GM03348 (cell line): ENCODE measurements at regions not wholly inside any gene's neighbourhood (a gene's known extent, or its start where the extent isn't known, plus 50 kb on each side); places are given as distances from the start of the nearest gene placed in this dataset.

Experiments used
- DNase-seq: peaks from one replicate; pipeline ENCODE4 v3.0.0; 2012; ENCODE audit warnings: low spot score

DNA sequence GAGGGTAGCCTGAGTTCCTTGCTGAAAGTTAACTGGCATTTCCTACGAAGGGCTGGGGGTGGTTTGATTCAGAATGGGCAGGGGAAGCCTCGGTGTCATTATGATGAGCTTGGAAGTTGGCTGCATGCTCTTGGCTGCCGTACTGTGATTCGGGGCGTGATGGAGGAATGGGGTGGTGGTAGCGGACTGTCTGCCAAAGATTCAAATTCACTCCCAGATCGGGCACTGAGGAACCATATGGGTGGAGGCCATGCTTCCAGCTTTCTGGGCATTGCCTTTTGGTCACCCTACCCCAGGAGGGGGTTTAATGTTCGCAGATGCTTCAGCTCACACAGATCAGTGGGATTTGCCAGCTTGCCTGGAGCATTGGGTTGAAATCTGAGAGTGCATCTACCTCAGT is 492.8 kb upstream of the EEF2KMT start:
- DNase-seq = no peak

DNA sequence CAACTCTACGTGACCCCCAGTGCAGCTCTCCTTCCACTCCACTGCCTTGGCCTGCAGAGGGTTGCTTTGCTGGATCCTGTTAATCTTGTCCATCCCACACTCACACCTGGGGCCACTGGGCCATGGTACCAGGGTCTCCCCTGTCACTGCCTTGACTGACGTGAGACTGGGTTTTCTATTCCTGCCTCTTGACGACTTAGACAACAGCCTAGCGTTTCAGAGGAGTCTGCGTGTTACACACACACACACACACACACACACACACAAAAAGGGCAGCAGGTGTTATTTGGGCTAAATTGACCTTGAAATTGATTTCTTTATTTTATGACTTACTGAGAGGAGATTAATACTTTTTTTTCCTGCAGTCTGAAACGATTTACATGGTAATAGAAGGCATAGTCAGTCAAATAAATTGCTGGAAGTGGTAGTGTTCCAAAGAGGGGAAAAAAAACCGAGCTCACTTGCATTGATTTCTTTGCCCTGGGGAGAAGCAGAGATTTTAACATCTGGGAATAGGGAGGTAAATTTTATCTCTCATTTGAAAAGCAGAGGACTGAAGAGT is 492.3 kb upstream of the EEF2KMT start:
- no peak for DNase-seq

DNA sequence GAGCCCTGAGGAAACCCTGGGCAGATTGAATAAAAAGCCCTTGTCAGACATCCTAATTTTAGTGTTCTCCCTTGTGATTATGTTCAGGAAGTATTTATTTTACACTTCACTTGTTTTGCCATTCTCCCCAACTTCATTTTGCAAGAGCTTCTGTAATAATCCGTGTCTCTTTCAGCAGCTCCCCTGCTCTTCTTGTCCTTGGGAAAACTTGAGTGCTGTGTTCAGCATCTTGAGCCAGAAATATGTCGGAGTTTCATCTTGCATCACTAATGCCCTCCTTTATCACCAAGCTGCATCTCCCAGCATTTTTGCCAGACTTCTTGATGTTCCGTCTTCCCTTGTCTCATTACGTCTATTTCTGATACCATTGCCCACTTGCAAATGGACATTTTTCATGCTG is 486.5 kb upstream of the EEF2KMT start:
- DNase-seq = no peak

DNA sequence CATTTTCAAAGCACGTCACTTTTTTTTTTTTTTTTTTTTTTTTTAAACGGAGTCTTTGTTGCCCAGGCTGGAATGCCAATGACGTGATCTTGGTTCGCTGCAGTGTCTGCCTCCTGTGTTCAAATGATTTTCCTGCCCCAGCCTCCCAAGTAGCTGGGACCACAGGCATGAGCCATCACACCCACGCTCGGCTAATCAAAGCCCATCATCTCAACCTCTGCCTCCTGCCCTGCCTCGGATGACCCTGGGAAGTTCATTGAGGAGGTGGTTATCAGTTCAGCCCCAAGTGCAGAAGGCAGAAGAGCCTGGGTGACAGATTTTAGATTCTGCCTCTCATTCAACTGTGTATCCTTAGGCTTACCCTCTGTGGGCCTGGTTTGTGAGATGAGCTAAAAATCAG is 484.9 kb upstream of the EEF2KMT start:
- DNase-seq = no peak

DNA sequence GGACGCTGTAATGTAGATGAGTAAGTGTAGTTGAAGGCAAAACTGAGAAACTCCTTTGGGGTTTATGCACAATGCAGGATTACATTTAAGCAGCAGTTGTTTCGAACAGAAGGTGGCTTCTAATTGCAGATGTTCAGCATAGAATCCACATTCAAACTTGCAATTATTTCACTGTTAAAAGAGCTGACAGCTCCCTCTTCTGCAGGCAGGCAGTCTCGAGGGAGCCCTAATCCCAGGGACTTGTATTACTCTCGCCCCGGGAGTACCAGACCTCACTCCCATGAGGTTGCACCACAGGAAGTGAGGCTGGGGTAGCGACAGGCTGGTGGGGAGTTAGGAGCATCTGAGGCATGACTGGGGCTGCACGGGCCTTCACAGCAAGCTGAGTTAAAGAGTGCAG is 484.3 kb upstream of the EEF2KMT start:
- no peak for DNase-seq

DNA sequence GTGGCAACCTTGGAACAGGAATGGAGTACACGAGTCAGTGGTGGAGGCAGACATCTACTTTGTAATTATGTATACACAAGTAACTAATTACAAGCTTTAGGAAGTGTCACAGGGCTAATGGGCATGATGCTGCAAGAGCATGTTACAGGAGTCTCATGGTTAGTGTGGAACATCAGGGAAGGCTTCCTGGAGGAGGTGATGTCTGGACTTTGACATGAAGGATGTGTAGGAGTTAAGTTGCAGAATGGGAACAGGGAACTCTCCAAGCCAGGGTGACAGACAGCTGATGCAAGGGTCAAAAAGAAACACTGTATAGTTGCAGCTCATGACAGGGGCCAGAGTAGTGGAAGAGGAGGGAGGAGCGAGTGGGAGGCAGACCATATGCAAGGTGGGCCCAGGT is 483.8 kb upstream of the EEF2KMT start:
- no peak for DNase-seq

DNA sequence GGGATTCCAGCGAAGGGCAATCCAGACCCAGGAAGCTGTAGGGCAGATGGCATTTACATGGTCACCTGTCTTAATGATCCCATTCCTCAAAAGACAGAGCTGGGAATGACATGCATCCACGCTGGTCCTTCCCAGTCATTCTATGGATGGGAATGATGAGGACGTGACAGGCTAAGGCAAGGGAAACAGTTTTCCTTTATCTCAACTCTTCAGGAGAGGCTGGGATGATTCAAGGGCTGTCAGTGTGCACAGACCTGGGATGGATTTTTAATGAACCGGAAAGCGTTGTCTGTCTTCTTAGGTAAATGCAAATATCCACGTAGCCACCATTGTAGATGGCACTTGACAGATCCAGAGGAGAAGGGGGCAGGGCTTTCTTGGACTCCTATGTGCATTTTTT is 483.2 kb upstream of the EEF2KMT start:
- DNase-seq = no peak

DNA sequence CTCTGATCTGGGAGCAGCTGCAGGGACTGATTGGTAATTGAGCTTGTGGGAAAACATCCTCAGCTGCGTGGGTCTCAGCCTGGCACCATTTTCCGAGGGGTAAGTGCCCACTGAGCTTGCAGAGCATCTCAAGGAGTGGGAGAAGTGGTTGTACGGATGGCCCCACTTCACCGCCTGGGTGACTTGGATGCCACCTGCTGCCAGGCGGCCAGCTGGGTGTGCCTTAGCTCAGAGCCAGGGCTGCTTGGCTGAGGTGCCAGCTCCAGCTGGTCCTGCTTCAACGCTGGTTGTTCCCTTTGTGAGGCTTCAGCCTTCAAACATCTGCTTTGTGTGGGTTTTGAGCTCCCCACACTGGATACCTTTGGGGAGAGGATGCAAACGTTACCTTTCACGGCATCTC is 482.7 kb upstream of the EEF2KMT start:
- DNase-seq = no peak

DNA sequence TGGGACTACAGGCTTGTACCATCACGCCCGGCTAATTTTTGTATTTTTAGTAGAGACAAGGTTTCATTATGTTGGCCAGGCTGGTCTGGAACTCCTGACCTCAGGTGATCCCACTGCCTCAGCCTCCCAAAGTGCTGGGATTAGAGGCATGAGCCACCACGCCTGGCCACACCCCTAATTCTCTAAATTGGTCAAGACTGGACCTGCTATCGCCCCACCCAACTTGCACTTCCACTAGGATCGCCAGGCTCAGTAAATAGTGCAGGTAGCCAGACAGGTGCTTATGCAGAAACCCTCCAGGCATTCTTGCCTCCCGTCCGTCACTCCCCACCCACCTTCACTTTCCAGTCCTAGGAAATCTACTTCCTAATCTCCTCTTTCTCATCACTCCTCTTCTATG is 481.4 kb upstream of the EEF2KMT start:
- no peak for DNase-seq

DNA sequence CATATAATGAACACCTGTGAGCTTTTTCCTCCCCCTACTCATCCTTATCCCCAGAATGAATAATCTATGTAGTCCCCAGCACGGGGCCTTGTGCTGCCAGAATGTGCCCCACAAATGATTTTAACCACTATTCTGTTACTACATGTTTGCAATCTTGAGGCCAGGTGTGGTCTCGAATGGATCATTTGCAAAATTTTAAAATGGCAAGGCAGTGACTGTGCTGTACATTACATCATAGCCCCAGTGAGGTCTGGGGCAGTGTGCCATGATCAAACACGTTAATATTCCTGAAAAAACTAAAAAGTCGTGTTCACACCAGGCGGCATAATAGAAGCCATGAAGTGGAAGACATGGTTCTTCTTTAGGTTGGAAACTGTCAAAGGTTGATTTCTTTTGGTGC is 479.9 kb upstream of the EEF2KMT start:
- no peak for DNase-seq

DNA sequence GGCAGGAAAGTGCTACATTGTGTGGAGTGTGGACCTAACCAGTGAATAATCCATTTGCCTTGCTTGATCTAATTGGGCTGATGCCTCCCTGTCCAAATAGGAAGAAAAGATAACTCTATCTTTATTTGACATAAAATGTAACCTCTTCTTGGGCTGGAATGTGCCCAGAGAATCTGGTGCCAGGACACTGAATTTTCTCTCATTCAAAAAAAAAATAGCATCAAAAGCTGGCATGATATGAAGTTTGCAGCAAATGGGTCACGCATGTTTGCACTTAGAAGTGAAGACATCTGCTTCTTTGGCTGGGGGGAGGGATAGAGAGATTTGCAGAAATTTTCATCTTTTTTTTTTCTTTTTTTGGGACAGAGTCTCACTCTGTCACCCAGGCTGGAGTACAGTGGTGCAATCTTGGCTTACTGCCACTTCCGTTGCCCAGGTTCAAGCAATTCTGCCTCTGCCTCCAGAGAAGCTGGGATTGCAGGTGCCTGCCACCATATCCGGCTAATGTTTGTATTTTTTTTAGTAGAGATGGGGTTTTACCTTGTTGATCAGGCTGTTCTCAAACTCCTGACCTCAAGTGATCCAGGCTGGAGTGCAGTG is 478.2 kb upstream of the EEF2KMT start:
- no peak for DNase-seq

DNA sequence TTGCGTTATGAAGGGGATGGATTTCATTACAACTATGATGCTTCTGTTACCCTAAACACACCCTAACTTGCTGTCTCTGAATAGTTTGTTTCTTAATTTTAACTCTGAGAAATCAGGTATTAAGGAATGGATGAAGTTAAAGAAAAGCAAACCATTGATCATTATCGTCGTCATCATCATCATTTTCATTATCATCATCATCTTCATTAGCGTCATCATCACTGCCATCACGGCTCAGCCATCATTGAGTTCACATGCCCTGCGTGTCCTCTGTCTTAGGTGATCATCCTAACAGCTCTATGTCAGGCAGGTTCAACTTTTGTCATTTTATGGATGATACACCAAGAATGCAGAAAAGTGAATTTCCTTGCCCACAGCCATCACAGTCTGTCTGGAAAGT is 477.5 kb upstream of the EEF2KMT start:
- DNase-seq = no peak

DNA sequence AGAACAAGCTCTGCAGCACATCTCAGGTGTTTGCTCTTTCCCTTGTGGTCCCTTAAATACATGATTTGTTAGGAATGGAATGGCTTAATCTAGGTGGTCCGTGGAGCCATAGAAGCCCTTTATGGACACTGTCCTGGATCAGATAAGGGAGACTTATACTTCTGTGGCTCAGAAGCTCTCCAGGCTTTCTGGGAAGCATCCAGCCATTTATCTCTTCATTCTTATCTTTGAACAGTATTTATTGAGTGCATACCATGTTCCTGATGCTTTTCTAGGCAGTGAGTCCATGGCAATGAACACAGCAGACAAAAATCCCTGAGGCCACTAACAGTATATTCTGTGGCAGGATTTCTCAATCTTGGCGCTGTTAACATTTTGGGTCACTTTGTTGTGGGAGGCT is 474.5 kb upstream of the EEF2KMT start:
- no peak for DNase-seq

DNA sequence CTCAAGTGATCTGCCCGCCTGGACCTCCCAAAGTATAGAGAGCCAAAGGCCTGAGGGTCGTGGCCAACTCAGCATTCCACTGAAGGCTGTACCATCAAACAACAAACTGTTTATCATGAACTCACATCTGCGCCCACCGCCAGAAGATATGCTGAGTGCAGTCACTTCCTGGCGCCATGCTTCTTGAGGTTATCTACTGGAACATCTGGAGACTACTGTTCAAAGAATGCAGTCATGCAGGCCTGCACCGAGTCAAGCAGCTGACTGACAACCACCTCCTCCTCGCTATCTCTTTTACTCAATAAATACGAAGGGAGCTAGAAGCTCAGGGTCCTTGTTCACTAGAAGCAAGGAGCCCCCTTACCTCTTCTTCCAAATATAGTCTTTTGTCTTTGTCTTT is 473.9 kb upstream of the EEF2KMT start:
- no peak for DNase-seq

DNA sequence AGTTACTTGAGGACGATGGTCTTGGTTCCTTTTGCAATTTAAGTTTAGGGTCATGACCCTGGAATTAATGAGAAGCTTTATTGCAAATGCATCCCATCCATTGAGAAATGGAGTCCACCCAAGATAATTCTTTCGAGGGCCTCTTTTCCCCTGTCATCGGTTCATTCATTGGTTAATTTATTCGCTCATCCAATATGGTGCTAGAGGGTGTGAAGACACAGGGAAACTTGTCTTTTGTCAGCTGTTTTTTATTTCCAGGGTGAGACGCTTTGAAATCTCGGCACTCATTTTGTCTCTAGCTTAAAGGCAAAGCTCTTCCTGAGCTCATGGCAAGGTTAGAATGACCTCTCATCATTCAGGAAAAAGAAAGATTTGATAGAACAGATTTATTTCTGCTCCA is 464.2 kb upstream of the EEF2KMT start:
- DNase-seq = no peak

DNA sequence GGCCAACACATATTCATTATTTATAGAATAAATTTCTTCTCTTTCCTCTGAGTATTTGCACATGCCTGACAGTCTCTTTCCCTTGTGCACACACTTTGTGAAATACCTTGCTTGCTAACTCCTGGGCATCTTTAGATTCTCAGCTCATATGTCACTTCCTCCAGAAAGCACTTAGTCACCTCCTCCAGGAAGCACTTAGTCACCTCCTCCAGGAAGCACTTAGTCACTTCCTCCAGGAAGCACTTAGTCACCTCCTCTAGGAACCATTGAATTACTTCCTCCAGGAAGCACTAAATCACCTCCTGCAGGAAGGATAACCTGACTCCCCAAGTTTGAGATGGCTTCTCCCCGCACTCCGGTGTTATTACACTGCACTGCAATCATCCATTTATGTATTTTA is 462.5 kb upstream of the EEF2KMT start:
- no peak for DNase-seq

DNA sequence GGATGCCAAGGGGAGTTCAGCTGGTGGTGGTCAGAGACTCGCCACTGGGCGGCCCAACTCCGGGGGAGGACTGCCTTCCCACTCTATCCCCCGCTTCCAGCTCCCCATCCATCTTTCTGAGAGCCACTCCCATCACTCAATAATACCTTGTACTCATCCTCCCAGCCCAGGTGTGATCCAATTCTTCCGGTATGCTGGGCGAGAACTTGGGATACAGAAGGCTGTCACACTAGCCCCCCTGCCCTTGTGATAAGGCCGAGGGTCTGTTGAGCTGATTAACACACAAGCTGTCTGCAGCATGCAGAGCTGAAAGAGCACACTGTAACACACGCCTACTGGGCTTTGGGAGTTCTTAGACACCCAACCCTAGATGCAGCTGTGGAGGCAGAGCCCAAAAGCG is 460.4 kb upstream of the EEF2KMT start:
- DNase-seq = no peak

DNA sequence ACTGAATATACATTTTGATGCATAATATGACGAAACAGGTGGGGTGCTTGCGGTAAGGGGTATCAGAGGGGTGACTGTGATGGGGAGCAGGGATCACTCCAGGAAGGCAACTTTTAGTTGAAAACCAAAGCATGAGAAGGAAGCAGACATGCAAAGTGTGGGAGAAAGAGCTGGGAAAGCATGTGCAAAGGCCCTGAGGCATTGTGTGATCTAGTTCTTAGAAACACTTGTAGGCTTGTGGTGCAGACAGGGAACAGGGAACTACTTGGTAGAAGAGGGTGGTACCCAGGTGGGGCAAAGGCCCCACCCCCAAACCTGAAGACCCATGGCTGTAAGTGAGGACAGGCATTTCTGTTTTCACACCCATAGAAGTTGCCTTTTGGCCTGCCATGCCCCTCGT is 459.9 kb upstream of the EEF2KMT start:
- no peak for DNase-seq

DNA sequence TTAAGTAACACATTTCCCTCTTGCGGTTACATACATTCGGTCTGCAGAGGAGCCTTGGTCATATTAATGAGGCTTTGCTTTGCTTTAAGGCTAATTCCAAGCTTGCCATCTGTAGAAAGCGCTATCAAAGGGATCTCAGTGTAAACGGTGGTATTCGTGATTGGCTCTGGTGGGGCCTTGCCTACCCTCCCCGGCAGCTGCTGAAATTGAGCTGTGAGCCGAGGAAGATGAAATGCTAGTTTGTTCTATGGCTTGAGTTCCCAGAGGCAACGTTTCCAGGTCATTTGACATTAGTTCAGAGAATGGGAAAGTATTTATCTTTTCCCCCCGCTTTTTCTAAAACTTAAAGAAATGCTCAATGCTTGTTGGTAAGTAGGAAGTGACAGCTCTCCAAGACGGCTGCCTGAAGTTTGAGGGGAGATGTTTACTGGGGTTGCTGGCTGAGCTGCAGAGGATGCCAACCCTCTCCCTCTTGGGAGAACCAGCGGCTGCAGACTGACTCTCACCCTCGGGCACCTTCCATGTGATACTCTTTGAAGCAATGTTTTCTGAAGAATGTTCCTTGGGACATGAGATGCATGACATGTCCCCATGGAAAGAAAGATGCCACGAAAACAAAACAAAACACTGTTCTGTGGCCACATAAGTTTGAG is 458.7 kb upstream of the EEF2KMT start:
- no peak for DNase-seq

DNA sequence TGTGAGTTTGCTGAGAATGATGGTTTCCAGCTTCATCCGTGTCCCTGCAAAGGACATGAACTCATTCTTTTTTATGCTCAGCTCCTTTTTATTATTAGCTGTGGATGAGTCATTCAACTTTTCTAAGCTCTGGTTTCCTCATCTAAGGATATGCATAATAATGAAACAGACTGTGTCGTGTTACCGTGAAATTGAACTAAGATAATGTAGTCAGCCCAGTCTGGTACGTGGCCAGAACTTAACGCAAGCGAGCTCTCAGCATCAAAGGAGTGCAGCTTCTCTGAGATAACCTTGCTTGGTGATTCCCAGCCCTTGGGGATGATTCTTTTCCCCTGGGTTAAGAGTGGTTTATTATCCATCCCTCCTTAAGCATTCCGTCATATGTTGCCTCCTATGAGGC is 454.3 kb upstream of the EEF2KMT start:
- DNase-seq = no peak

DNA sequence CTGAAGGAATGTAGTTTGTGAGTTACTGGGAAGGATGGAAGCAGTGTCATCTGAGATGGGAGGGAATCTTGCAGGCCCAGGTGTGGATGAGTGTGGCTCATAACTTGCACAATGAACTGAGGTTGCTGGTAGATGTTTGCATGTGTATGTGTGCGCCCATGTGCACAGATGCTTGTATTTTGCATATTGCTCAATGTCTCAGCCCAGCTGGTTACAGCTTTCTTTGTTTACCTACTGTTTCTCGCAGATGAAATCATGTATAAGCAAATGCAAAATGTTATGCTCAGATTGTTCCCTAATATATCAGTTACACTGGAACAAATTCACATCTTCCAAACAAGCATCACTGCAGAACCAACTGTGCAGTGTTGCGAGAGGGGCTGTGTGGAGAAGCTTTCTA is 452.2 kb upstream of the EEF2KMT start:
- DNase-seq = no peak

DNA sequence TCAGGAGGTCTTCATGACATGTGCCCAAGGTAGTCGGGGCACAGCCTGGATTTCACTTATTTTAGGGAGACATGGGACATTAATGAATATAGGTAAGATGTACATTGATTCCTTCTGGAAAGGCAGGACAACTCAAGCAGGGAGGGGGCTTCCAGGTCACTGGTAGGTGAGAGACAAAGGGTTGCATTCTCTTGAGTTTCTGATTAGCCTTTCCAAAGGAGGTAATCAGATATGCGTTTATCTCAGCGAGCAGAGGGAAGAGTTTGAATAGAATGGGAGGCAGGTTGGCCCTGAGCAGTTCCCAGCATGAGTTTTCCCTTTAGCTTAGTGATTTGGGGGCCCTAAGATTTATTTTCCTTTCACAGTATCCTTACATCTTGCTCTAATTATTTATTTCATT is 443.8 kb upstream of the EEF2KMT start:
- DNase-seq = no peak

DNA sequence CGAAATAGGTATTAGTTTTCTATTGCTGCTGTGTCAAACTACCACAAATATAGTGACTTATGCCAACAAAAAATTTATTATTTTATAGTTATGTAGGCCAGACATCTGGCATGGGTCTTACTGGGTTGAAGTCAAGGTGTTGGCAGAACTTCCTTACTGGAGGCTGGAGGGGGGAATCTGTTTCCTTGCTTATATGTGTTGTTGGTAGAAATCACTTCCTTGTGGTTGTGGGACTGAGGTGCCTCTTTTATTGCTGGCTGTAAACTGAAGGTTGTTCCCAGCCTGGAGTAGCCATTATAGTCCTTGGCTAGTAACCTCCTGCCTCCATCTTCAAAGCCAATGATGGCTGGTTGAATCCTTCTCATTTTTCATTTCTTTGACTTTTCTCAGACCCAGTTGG is 439.8 kb upstream of the EEF2KMT start:
- no peak for DNase-seq

DNA sequence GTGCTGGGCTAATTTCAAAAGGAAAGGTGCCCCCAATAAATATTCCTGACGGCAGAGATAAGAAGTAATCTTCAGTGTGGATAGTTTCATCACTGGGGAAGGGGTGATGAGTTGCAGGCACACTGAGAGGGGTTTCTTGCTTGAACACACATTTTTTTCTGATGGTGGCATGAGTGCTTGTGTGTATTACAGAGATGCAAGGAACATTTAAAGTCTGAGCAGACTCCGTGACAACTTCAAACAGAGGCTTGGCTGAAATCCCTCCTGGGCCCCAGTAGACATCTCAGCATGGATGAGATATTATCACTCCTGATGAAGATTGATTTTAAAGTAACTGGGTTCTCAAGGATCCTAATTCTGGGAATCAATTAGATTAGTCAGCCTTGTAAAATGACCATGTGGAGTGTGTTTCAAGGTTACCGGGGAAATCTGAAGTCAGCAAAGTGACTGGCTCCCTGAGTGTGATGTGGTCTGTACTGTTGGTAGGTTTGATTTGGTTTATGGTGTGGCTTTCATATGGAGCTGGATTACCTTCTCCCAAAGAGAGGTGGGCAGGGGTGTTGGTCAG is 435.8 kb upstream of the EEF2KMT start:
- DNase-seq = no peak
